ENCODE measurements at regions not wholly inside any gene's neighbourhood (a gene's known extent, or its start where the extent isn't known, plus 50 kb on each side); places are given as distances from the start of the nearest gene placed in this dataset.
"Not testable (repeated sequence)": the region's sequence is repeated elsewhere in the genome, so short reads cannot be mapped to it uniquely, and the experiment has no call there.

DNA sequence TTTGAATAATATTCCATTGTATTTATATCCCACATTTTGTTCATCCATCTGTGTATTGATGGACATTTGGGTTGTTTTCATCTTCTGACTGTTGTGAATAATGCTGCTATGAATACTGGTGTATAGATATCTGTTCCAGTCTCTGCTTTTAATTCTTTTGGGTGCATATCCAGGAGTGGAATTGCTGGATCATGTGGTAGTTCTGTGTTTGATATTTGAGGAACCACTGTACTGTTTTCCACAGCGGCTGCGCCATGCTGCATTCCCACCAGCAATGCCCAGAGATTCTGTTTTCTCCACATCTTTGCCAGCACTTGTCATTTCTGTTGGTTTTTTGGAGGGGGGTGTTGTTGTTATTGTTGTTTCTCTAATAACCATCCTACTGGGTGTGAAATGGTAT, 131.6 kb upstream of the KIF26B start:
- no peak for DNase-seq

DNA sequence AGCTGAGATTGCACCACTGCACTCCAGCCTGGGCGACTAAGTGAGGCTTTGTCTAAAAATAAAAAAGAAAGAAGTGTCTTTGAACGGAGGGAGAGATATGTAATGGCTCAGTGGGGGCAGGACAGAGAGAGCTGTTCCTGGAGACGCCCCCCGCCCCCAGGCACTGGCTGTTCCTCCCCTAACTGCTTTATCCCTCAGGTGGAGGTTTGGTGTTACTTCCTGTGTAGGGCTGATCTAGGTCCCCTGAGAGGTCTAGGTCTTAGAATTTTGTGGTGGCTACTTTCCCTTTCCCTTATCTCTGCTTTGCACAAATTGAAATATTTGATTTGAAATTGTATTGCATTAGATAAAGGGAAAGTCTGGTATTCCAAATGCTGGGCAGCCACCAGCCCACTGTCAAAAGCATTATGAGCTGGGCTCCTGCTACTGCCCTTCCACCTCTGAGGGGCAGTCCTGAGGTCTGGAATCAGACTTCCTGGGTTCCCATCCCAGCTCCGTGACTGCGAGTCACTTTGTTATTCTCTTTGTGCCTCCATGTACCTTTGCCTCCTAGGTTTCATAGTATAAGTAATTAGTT, 134.8 kb upstream of the KIF26B start:
- DNase-seq = no peak

DNA sequence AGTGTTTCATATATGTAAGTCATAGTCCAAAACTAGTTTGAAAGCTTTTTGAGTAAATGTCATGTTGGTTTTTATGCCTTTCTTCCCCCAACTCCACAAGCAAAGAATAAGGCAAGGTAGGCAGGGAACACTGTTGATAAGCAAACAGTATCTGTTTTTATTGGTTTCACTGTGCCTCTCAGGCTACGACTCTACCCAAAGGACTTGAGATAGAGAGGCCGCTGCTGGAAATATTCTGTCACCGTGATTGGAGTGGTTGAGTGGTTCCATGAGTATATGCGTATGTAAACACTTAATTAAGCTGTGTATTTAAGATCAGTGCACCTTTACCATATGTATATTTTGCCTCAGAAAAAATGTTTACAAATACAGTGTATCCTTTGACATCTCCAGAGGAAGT, 138.1 kb upstream of the KIF26B start:
- no peak for DNase-seq

DNA sequence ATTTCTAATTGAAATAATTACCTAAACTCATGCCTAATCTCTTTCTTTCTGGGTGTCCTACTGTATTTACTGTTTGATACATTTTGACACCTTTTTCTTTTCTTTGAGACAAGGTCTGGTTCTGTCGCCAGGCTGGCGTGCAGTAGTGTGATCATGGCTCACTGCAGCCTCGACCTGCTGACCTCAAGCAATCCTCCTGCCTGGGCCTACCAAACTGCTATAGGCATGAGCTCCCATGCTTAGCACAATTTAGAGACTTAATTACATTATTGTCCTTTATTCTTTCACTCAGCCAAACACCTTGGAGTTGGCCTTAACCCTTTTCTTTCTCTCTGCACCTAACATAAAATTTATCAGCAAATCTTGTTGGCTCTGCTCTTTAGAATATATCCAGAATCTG, 139.8 kb upstream of the KIF26B start:
- no peak for DNase-seq

DNA sequence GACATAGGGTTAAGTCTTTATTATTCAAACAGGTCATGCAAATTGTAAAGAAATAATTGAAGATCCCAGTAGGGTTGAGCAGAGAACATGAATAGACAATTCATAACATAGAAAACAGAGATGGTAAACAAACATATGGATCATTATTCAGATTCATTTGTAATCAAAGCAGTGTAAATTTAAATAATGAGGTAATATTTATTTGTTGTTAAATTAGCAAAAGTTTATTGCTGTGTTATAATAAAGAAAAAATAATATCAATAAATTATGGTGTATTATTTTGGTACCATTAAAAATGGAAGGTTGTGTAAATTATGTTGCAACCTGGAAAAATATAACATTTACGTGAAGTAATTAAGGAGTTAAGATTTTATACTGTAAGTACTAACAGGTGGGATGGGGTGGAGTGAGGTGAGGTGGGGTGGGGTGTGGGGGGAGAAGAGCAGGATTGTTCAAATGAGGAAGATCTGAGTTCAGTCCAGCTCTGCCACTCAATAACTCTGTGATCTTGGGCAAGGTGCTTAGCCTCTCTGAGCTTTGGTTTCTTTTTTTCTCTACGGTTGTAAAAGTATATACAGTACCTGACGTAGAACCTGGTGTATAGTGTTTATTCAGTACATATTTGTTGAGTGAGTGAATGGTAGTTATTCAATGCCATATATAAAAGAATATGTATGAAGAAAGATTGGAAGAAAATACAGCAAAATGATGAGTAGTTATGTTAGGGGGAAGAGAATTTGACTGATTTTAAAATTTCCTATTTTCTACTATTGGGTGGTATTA, 140.3 kb upstream of the KIF26B start:
- DNase-seq = no peak

DNA sequence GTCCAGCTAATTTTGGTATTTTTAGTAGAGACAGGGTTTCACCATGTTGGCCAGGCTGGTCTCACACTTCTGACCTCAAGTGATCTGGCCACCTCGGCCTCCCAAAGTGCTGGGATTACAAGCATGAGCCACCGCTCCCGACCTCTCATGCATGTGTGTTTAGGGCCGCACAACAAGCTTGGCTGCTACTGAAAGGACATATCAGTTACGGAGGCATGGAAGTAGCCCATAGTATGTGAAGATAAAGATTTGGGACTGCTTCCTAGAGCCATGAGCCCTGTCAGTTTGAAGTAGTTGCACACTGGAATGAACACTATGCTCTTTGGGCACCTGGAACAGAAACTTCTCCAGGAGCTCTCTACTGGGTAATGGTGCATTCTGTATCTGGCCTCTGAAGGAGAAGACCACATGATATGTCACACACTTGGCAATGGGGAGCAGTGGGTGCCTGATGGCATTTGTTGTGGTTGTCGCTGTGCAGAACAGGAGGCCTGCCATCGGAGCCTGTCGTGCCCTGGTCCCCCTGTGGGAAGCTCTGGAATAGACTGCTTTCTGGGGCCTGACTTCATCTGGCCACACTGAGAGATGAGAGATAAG, 144.7 kb upstream of the KIF26B start:
- DNase-seq = no peak

DNA sequence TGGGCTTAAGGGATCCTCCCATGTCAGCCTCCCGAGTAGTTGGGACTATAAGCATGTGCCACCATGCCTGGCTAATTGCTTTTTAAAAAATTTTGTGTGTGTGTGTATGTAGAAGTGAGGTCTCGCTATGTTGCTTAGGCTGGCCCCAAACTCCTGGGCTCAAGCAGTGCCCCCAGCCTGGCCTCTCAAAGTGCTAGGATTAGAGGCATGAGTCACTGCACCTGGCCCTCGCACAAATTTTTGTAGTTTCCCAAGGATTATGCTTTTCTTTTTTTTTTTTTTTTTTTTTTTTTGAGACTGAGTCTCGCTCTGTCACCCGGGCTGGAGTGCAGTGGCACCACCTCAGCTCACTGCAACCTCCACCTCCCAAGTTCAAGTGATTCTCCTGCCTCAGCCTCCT, 144.4 kb upstream of the HNRNPU start:
- peak; percentile 21 for DNase-seq

DNA sequence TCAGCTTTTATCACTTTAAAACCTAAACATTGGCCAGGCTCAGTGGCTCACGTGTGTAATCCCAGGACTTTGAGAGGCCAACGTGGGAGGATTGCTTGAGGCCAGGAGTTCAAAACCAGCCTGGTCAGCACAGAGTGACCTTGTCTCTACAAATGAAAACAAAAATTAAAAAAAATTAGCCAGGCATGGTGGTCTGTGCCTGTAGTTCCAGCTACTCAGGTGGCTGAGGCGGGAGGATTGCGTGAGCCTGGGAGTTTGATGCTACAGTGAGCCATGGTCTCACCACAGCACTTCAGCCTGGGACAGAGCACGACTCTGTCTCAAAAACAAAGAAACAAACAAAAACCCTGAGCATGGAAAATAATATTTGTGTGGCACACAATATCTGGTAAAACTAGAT, 143.5 kb upstream of the HNRNPU start:
- DNase-seq = no peak

DNA sequence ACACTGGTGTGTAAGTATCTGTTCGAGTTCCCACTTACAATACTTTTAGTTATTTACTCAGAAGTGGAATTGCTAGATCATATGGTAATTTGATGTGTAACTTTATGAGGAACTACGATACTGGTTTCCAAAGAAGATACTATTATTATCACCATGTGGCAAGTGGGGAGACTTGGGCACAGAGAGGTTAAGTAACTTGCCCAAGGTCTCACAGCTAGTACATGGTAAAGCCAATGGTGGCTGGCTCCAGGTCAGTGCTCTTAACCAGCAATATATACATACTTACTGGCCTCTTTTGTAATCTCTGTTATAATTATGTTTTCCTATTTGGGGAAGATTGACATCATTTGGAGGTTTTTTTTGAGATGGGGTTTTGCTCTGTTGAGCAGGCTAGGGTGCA, 138.9 kb upstream of the HNRNPU start:
- DNase-seq = no peak

DNA sequence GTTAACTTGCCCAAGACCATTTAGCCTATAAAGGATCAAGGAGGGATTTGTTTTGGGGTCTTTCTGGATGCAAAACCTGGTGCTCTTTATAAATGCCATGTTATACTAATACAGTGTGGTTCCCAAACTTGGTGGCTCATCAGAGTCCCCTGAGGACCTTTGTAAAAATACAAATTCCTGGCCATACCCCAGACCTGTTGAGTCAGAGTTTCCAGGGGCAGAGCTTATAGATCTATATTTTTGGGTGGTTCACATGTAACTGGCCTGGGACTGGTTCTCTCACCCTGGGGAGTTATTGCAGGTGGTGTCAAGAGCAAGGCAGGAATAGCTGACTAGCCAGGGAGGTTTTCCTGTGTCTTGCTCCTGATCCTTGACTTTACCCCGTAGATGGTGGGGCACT, 136.9 kb upstream of the HNRNPU start:
- DNase-seq = no peak

DNA sequence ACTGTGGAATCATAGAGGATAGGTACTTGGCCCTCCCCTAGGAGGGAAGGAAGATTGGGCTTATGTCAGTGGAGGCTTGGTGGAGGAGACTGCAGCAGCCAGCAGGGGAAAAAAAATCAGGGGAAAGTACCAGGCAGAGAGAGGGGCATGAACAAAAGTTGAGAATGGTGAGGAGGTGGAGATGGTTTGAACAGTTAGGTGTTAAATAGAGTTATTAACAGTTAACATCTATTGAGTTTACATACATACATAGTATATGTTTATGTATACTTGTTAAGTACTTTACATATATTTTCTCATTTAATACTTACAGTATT, 136.5 kb upstream of the HNRNPU start:
- DNase-seq = no peak

DNA sequence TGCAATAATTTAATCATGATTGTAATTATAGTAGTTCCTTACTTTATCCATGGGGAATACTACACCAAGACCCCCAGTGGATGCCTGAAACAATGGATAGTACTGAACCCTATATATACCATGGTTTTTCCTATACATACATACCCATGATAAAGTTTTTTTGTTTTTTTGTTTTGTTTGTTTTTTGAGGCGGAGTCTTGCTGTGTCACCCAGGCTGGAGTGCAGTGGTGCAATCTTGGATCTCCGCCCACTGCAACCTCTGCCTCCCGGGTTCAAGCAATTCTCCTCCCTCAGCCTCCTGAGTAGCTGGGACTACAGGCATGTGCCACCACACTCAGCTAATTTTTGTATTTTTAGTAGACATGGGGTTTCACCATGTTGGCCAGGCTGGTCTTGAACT, 135.3 kb upstream of the HNRNPU start:
- not testable (repeated sequence) for DNase-seq

DNA sequence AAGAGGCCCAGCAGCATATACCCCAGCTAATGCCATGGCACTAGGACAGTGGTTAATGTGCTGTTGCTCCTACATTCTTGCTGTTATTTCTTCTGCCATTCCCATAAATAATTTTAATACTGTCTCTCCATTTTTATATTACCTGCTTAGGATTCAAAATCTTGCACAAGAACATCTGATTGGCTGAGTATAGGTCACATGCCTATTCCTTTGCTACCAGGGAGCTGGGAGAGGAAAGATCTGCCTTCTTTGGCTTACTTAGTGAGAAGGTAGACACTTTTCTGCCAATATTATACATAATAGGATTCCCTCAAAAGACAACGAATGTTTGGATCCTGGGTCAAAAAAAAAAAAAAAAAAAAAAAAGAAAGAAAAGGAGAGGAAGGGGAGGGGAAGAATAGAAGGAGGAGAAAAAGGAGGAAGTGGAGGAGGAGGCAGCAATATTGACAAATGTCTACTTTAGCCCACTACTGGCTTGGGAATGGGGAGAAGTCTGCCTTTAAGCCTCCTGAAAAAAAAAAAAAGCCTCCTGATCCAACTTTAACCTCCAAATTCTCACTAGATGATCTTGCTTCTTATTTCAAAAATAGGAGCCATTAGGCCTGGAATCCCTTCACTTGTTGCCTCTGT, 134.5 kb upstream of the HNRNPU start:
- no peak for DNase-seq

DNA sequence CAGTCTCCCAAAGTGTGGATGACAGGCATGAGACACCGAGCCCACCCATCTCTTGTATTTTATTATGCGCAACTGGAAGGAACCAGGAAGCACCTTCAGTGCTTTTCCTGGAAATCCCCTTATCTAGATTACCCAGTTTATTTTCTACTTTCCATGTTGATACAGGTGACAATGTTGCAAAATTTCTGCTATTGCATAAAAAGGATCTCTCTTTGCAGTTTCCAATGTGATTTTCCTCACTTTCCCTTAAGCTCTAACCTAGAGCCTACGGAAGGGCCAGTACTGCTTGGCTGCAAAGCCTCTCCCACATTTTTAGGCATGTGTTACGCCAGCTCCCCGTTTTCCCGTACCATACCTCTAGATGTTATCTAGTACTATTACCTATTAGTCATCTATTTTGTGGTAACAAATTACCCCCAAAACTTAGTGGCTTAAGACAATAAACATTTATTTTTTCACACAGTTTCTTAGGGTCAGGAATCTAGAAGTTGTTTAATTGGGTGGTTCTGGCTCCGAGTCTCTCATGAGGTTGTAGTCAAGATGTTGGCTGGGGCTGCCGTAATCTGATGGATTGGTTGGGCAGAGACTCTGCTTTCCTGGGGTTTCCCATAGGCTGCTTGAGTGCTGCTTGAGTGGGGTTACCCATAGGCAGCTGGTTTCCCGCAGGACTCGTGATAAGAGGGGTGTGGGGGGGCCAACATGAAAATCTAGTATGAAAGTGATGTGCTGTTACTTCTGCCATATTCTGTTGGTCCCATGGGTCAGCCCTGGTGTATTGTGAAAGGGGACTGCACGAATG, 131.5 kb upstream of the HNRNPU start:
- no peak for DNase-seq

DNA sequence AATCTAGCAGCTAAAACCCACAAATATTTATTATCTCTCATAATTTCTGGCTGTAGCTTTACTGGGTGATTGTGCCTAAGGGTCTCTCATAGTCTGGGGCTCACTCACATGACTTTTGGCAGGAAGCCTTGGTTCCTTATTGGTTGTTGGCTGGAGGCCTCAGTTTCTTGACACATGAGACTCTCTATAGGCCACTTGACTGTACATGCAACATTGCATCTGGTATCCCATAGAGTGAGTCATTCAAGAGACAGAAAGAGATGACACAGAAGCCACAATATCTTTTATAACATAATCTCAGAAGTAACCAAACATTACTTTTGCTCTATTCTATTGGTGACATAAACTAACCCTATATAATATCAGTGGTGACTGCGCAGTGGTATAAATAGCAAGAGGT, 128.5 kb upstream of the HNRNPU start:
- DNase-seq = peak; percentile 69

DNA sequence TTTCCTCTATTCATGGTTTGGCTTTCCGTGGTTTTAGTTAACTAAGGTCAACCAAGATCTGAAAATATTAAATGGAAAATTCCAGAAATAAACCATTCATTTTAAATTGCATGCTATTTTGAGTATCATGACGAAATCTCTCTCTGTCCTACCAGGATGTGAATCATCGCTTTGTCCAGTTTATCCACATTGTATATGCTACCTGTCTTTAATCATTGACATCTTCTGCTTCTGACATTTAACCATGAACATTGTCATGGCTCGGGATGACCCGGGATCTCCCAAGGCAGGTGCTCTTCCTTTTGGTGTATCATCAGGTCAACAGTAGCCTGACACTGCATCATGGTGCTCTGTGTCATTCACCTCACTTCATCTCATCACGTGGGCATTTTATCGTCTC, 125.5 kb upstream of the HNRNPU start:
- DNase-seq = peak; percentile 37

DNA sequence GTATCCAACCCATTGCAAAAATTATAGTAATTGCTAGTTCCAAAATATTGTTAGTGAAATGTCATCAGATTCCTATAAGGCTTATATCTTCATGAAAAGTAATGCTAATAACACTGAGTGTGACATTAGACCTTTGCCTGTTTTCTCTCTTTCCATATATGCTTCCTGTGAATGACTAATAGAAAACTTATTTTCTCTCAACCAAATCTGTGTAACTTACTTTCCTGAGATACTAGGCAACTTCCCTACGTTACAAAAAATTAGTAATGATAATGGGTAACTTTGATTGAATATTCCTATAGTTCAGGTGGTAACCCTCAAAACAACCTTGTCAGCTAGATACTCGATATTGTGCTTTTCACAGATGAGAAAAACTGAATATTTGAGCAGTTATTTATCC, 124.2 kb upstream of the HNRNPU start:
- DNase-seq = no peak

DNA sequence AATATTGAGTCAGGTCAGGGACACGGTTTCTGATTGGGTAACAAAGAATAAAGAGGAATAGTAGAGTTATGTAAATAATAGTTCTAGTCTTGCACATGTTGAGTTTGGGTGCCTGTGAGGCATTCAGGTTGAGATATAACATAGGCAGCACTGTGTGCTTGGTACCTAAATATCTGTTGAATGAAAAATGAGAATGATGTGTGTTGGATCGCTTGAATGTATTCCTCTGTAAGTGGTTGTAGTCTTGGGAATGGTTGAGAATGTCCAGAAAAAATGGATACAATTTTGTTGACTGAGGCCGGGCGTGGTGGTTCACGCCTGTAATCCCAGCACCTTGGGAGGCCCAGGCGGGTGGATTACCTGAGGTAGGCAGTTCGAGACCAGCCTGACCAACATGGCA, 116.3 kb upstream of the HNRNPU start:
- DNase-seq = no peak

DNA sequence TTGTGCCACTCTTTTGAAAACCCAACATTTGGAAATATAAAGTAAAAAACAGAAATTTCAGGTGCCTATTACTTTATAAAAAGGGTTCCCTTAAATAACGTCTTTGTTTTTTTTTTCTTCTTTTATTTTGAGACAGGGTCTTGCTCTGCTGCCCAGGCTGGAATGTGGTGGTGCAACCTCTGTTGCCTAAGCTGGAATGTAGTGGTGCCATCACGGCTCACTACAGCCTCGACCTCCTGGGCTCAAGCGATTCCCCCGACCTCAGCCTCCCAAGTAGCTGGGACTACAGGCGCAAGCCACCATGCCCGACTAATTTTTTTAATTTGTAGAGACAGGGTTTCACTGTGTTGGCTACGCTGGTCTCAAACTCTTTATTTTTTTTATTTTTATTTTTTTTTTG, 110.2 kb upstream of the HNRNPU start:
- no peak for DNase-seq

DNA sequence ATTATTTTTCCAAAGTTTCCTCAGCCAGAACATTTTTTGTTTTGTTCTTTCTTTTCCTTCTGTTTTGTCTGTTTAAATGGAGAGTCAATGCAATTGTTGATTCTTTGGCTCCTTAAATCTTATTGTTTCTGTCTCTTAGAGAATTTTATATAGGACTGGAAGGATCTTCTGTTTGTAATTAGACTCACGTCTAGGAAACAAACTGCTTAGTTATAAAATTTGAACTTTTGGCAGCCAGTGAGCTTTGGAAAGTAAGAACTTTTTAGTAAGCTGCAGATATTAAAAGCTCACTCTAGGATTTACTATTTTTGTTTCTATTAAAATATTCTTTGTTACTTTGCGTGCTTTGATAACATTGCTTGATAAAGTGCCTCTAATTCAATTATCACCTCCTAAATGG, 109.8 kb upstream of the HNRNPU start:
- no peak for DNase-seq

DNA sequence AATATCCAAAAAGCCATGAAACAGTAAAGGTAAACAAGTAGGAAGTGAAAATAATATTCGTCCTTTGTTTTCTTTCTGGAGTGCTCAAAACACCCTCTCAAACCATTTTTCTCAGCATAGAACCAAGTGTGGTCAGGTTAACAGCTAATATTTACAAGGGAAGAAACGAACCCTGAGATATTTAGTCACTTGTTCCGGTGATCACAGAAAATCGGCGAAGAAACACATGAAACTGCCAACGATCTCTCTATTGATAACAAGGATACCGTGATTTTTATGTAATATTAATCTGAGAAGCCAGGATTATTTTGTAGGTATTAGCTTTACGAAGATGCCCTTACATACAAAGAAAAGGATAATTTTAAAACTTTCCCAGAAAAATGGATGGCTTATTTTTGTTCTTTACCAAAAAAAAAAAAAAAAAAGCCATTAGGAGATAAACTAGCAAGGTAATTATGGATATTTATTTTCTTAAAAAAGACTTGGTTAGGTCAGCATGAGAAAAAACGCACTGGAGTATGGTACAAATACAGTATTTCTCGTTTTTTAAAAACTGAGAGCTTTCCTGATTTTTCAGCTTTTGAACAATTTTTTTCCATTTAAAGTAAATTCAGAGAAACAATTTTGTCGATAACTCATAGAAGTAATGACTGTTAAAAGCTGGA, 107.3 kb upstream of the HNRNPU start:
- DNase-seq = no peak

DNA sequence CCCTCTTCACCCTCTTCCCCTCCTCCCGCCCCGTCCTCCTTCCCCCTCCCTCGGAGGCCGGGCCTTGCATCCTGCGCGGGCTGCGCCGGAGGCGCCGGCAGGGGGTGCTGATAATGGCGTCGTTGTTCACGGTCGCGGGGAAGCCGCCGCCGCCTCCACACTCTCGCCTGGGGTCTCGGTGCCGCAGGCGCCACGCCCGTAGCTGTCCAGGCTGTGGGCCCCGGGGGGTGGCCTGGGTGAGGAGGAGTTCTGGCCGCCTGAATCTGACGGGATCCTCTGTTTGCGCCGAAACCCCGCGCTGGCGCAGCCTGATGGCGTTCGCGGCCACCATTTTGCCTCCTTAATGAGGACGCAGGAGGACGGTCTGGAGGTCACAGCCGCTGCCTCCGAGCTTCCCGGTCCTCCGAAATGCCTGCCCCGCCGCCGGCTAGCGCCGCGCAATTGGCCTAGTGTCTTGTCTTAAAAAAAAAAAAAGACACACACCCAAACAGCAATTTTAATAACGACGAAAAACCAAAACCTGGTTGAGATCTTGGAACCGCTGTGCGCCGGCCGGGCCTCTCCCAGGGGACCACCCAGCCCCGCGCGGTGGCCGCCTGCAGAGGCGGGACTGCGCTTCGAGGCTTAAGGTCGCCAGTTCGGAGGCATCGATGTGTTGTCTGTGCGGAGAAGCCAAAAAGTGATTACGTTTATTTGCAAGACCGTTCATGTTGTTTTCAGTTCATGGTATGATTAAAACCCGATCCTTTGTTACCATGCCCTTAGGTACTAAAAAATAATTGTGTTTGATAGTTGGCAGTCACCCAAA, 106.6 kb upstream of the HNRNPU start:
- peak; percentile 98 for DNase-seq
